GM21381 (cell line): ENCODE measurements at regions not wholly inside any gene's neighbourhood (a gene's known extent, or its start where the extent isn't known, plus 50 kb on each side); places are given as distances from the start of the nearest gene placed in this dataset.

ENCODE experiments used
- ATAC-seq: cut with Tn5 transposase; IDR thresholded peaks from one replicate; pipeline ENCODE4 v1.9.1; 2021; ENCODE audit warnings: mild to moderate bottlenecking, moderate library complexity; ENCODE audit not compliant: unreplicated experiment

GRCh38 chr6:133818320-133818719, 70.6 kb upstream of the TCF21 start:
- no peak for ATAC-seq

DNA sequence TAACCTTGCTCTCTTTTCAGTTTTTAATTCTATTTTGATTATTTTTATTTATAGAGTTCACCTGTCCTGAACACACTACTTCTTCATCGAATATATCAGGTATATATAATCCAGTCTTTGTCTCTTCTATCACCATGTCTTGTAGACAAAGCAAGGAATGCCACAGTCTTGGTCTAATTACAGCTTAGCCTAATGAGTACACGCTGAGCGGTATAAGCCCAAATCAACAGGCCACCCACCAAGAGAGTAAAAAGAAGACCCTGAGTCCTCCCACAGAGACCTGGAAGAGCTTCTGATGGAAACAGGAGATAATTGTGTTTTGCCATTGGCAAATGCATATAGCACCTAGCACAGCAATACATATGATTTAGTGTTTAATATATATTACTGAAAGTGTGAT, 68.7 kb upstream of the TCF21 start:
- no peak for ATAC-seq

DNA sequence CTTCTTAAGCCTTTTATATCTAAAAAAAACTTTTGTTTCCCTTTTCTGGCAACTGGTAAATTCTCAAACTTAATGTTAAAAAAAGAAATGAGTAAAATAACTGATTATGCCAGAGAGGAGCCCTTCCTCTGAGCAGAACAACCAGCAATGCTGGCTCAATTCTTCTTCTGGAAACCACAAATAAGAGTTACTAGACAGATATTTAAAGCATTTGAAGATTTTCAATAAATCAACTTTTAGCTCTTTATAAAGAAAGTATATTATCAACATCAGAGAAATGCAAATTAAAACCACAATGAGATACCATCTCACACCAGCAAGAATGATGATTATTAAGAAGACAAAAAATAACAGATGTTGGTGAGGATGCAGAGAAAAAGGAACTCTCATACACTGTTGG, 61.1 kb upstream of the TCF21 start:
- ATAC-seq = no peak

GRCh38 chr6:133833949-133834359, 55.0 kb upstream of the TCF21 start:
- no peak for ATAC-seq

- no peak for ATAC-seq
Observed at GRCh38 chr6:133834472-133835170, 54.3 kb upstream of the TCF21 start.

DNA sequence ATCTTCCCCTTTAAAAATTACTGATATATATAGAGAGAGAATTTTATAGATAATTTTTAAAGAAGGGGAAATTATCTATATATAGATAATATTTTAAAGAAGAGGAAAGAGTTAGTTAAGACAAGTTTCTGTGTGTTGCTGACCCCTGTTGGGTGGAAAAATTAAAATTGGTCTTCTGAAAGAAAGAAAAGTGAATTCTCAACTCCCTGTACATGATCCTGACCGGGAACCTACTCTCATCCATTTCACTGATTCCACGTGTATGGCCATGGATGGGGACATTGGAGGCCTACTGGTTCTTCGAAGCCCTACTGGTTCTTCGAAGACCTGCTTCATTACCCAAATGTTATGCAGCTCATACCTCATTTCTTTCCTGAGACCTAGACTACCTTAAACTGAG, 53.0 kb upstream of the TCF21 start:
- no peak for ATAC-seq

GRCh38 chr6:133837801-133838349, 51.0 kb upstream of the TCF21 start:
- peak; percentile 90 for ATAC-seq
